Gastroesophageal sphincter (tissue), 3 donors: ENCODE measurements at regions not wholly inside any gene's neighbourhood (a gene's known extent, or its start where the extent isn't known, plus 50 kb on each side); places are given as distances from the start of the nearest gene placed in this dataset.

Source experiments
- CTCF ChIP-seq, 4 experiments: fragments of 200-600 bp in 2 of 4; fragments of 450-650 bp in 2 of 4; sonication (generic) in 1 of 4; IDR thresholded peaks; one replicate each; pipeline ENCODE4 v1.5.1; 2017 to 2019; ENCODE audit warnings: antibody characterized with exemption in 4 of 4, mild to moderate bottlenecking in 2 of 4, moderate library complexity in 2 of 4
- POLR2A ChIP-seq, 2 donors: fragments of 450-650 bp; IDR thresholded peaks; one replicate each; pipeline ENCODE4 v1.6.1; 2017; ENCODE audit warnings: antibody characterized with exemption in 2 of 2, mild to moderate bottlenecking in 2 of 2, moderate library complexity in 1 of 2
- POLR2AphosphoS5 ChIP-seq: sonication (generic); formaldehyde crosslinking; IDR thresholded peaks from one replicate; pipeline ENCODE4 v1.6.1; 2017; ENCODE audit warnings: antibody characterized with exemption

DNA sequence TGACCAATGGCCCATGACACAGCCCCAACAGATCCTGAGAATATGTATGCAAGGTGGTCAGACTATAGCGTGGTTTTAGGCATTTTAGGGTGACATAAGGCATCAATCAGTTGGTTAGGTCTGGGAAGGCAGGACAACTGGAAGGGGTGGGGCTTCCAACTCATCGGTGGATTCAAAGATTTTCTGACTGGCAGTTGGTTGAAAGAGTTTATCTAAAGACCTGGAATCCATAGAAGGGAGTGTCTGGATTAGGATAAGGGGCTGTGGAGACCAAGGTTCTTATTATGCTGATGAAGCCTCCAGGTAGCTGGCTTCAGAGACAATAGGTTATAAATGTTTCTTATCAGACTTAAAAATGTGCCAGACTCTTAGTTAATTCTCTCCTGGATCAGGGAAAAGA lies 60.3 kb upstream of the CFAP46 start:
- TF ChIP-seq POLR2AphosphoS5 (no peak), CTCF (IDR thresholded peaks at IDR 0.05) (no peak), POLR2A (IDR thresholded peaks at IDR 0.05) (no peak)
